ENCODE measurements at regions not wholly inside any gene's neighbourhood (a gene's known extent, or its start where the extent isn't known, plus 50 kb on each side); places are given as distances from the start of the nearest gene placed in this dataset.

DNA sequence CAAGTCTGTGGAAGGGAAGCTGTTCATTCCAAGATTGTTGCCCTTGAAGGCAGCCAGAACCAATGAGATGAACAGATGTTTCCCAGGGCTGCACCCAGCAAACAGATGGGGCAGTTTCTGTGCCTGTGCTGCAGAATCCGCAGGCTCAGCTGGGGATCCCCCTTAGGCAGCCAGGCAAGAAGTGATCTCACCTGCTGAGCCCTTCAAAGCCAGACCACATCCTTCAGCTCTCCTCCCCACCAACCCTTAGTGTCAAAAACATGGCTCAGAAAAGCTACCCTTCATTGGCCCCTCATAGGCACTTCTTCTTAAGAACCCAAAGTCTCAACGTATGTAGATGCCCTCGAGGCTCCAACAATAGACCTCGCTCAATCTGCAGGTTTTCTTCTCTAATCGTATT is 626.7 kb downstream of the CCDC171 start:
- H3K27me3 Mint-ChIP-seq: no peaks in the 10 kb centered on the region
- H3K4me3 Mint-ChIP-seq: no peak overlapping the region
- H3K27ac Mint-ChIP-seq: no peak overlapping the region
- ATAC-seq (replicated peaks) (no peak), DNase-seq (no peak)
- no peaks in the 10 kb centered on the region for H3K4me1 Mint-ChIP-seq (ENCODE audit: low read depth in 2 of 2)
- H3K9me3 Mint-ChIP-seq: peaks cover 0 to 1% of the 10 kb centered on the region in 2 donors
- no peaks in the 10 kb centered on the region for H3K36me3 Mint-ChIP-seq (ENCODE audit: insufficient read depth)

DNA sequence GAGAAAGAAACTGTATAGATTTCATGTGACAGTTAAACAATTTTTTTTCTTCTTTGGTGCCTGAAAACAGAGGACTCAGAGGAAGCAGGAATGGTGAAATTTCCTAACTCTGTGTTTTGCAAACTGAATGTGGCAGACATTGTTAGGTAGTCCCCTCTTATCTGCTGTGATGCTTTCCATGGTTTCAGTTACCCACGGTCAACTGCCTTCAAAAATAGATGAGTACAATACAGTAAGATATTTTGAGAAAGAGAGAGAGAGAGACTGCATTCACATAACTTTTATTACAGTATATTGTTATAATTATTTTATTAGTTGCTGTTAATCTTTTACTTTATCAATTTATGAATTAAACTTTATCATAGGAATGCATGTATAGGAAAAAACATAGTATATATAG is 627.2 kb downstream of the CCDC171 start:
- no peaks in the 10 kb centered on the region for H3K9me3 Mint-ChIP-seq
- H3K27me3 Mint-ChIP-seq: no peaks in the 10 kb centered on the region
- DNase-seq: no peak
- no peaks in the 10 kb centered on the region for H3K36me3 Mint-ChIP-seq (ENCODE audit: insufficient read depth)
- no peaks in the 10 kb centered on the region for H3K4me1 Mint-ChIP-seq (ENCODE audit: low read depth in 2 of 2)
- no peak overlapping the region for H3K4me3 Mint-ChIP-seq
- ATAC-seq (replicated peaks): no peak
- no peak overlapping the region for H3K27ac Mint-ChIP-seq

DNA sequence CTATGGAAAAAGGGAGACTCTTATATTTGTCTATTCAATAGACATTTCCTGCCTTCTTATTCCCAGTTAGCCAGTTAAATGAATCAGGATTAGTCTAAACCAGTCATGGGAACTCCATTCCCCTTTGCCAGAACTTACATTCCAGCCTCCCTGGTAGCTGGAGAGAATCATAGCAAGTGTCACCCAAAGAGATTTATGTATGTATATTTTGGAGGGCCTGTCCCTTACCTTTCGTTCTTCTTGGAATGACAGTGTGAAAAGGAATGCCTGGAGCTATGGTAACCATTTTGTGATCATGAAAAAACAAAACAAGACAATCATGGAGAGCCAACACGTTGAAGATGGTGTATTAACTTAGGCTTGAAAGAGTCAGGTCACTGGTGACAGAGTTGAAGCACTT is 627.7 kb downstream of the CCDC171 start:
- H3K4me3 Mint-ChIP-seq: no peak overlapping the region
- no peaks in the 10 kb centered on the region for H3K9me3 Mint-ChIP-seq
- no peaks in the 10 kb centered on the region for H3K36me3 Mint-ChIP-seq (ENCODE audit: insufficient read depth)
- no peaks in the 10 kb centered on the region for H3K27me3 Mint-ChIP-seq
- ATAC-seq (replicated peaks) (no peak), DNase-seq (no peak)
- no peak overlapping the region for H3K27ac Mint-ChIP-seq
- H3K4me1 Mint-ChIP-seq (ENCODE audit: low read depth in 2 of 2): no peaks in the 10 kb centered on the region

- Mint-ChIP-seq H3K36me3 (ENCODE audit: insufficient read depth) (no peaks in the 10 kb centered on the region), H3K9me3 (peaks cover 0 to 3% of the 10 kb centered on the region in 2 donors), H3K4me1 (ENCODE audit: low read depth in 2 of 2) (no peaks in the 10 kb centered on the region), H3K27me3 (no peaks in the 10 kb centered on the region), H3K4me3 (no peak overlapping the region), H3K27ac (no peak overlapping the region)
- ATAC-seq (replicated peaks): no peak
- DNase-seq: no peak
Measured at GRCh38 chr9:16181539-16181938, 628.7 kb downstream of the CCDC171 start.

- Mint-ChIP-seq H3K27me3 (no peaks in the 10 kb centered on the region), H3K9me3 (peaks cover 0 to 3% of the 10 kb centered on the region in 2 donors), H3K4me1 (ENCODE audit: low read depth in 2 of 2) (no peaks in the 10 kb centered on the region), H3K27ac (no peak overlapping the region), H3K4me3 (no peak overlapping the region), H3K36me3 (ENCODE audit: insufficient read depth) (no peaks in the 10 kb centered on the region)
- DNase-seq (no peak), ATAC-seq (replicated peaks) (no peak)
Measured at GRCh38 chr9:16182784-16183183, 629.9 kb downstream of the CCDC171 start.

DNA sequence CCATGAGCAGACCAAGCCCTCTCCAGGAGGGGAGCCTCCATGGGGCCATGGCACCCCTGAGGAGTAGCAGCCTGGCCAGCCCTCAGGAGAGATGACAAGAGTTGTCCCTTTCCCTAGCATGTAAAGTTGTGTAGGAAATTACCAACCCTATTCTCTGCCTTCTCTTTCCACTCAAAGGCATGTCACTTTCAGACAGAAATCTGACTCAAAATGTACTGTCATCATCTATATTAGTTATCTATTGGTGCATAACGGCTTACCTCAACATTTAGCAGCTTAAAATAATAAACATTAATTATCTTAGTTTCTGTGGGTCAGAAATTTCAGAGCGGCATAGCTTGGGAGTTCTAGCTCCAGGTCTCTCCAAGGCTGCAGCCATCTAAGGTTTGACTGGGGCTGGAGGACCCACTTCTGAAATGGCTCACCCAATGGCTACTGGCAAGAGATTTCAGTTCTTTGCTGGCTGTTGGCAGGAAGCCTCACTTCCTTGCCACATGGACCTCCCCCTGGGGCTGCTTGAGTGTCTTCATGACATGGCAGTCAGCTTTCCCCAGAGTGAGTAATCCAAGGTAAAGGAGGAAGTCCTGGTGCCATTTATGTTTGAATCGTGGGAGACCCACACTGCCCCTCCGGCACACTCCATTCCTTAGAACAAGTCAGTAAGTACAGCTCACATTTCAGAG is 632.3 kb downstream of the CCDC171 start:
- Mint-ChIP-seq H3K4me3 (no peak overlapping the region), H3K9me3 (peaks cover 0 to 3% of the 10 kb centered on the region in 2 donors), H3K36me3 (ENCODE audit: insufficient read depth) (no peaks in the 10 kb centered on the region), H3K27ac (no peak overlapping the region), H3K4me1 (ENCODE audit: low read depth in 2 of 2) (no peaks in the 10 kb centered on the region), H3K27me3 (no peaks in the 10 kb centered on the region)
- DNase-seq: no peak
- ATAC-seq (replicated peaks): no peak

GRCh38 chr9:16191191-16191590 is 638.3 kb downstream of the CCDC171 start:
- Mint-ChIP-seq H3K36me3 (ENCODE audit: insufficient read depth) (no peaks in the 10 kb centered on the region), H3K4me3 (no peak overlapping the region), H3K4me1 (ENCODE audit: low read depth in 2 of 2) (no peaks in the 10 kb centered on the region), H3K27ac (no peak overlapping the region), H3K9me3 (peaks cover 3 to 9% of the 10 kb centered on the region in 2 donors), H3K27me3 (peaks cover 0 to 5% of the 10 kb centered on the region in 2 donors)
- DNase-seq (no peak), ATAC-seq (replicated peaks) (no peak)

GRCh38 chr9:16191691-16192402 is 639.0 kb downstream of the CCDC171 start:
- DNase-seq: no peak
- Mint-ChIP-seq H3K4me1 (ENCODE audit: low read depth in 2 of 2) (no peaks in the 10 kb centered on the region), H3K9me3 (peaks cover 2 to 9% of the 10 kb centered on the region in 2 donors), H3K4me3 (no peak overlapping the region), H3K36me3 (ENCODE audit: insufficient read depth) (no peaks in the 10 kb centered on the region), H3K27me3 (peaks cover 0 to 5% of the 10 kb centered on the region in 2 donors), H3K27ac (no peak overlapping the region)
- ATAC-seq (replicated peaks): no peak

DNA sequence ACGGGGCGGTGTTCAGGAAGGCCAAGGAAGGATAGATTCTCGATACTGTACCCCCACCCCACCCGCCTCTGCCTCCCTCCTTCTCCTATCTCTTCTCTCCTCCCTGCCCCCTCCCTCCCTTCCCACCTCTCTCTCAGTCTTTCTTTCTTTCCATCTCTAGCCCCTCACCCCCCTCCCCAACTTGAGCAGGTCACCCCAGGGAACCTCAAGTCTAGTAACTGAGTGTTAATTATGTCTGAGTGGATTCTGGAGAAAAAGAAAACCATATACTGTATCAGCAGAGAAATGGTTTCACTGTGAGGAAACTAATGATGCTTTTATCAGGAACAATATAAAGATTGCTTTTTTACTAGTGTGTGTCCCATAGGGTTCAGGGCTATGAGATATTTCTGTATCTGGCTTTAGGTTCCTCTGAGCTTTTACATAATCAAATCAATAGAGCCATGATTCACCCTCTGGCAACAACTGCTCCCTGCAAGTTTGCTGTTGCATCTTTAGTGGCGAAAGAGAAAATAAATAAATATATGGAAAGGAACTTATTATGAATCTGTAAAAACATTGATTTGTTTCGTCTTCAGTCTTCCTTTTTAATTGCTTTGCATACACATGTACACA is 639.7 kb downstream of the CCDC171 start:
- no peak overlapping the region for H3K27ac Mint-ChIP-seq
- DNase-seq: no peak

DNA sequence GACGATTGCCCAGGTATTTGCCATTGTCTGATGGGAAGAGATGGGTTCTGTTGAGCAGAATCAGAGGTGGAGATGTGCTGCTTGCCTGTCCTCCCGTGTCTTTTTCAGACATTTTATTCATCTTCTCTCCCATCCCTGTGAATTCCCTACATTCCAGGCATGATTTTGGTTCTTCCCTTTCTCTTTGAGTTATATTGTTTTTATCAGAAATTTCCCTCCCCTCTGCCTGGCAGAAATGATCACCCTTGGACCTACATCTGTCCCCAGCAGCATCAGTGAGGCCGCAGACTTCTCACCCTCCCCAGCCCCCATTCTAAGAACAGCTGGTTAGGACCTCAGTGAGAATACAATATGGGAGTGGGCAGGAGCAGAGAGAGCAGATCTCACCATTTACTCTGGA is 640.2 kb downstream of the CCDC171 start:
- Mint-ChIP-seq H3K36me3 (ENCODE audit: insufficient read depth) (no peaks in the 10 kb centered on the region), H3K27ac (no peak overlapping the region), H3K4me3 (no peak overlapping the region), H3K4me1 (ENCODE audit: low read depth in 2 of 2) (no peaks in the 10 kb centered on the region), H3K9me3 (peaks cover 2 to 16% of the 10 kb centered on the region in 2 donors), H3K27me3 (peaks cover 0 to 5% of the 10 kb centered on the region in 2 donors)
- ATAC-seq (replicated peaks) (no peak), DNase-seq (no peak)

More for the DNA sequence above, 639.7 kb downstream of the CCDC171 start:
- Mint-ChIP-seq H3K36me3 (ENCODE audit: insufficient read depth) (no peaks in the 10 kb centered on the region), H3K4me3 (no peak overlapping the region), H3K27me3 (peaks cover 0 to 5% of the 10 kb centered on the region in 2 donors), H3K9me3 (peaks cover 2 to 10% of the 10 kb centered on the region in 2 donors), H3K4me1 (ENCODE audit: low read depth in 2 of 2) (no peaks in the 10 kb centered on the region)
- no peak for ATAC-seq (replicated peaks)

GRCh38 chr9:16196206-16196605 is 643.4 kb downstream of the CCDC171 start:
- H3K4me1 Mint-ChIP-seq (ENCODE audit: low read depth in 2 of 2): no peaks in the 10 kb centered on the region
- DNase-seq: no peak

GRCh38 chr9:16197578-16198370 is 644.9 kb downstream of the CCDC171 start:
- H3K36me3 Mint-ChIP-seq (ENCODE audit: insufficient read depth): no peaks in the 10 kb centered on the region
- no peak for ATAC-seq (replicated peaks)

More at GRCh38 chr9:16196206-16196605, 643.4 kb downstream of the CCDC171 start:
- H3K27ac Mint-ChIP-seq: no peak overlapping the region
- peaks cover 4 to 21% of the 10 kb centered on the region in 2 donors for H3K9me3 Mint-ChIP-seq
- H3K4me3 Mint-ChIP-seq: no peak overlapping the region
- no peak for ATAC-seq (replicated peaks)
- peaks cover 0 to 5% of the 10 kb centered on the region in 2 donors for H3K27me3 Mint-ChIP-seq
- H3K36me3 Mint-ChIP-seq (ENCODE audit: insufficient read depth): no peaks in the 10 kb centered on the region

DNA sequence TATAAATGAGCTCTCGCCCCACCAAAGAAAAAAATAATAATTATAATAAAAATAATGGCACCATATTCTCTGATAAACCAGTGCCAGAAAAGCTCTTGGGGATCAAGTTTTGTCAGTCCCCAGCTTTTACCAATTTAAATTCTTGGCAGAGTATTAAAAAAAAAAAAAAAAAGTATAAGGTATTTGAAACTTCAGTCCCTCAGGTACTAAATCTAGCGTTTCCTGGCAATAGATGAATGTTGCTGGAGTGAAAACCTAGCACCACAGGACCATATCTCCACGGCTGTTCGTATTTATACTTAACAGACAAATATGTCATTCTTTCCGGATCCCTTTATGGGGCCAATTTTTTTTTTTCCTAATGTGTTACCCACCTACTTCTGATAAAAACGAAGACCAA is 646.2 kb downstream of the CCDC171 start:
- Mint-ChIP-seq H3K27me3 (no peaks in the 10 kb centered on the region), H3K4me1 (ENCODE audit: low read depth in 2 of 2) (no peaks in the 10 kb centered on the region), H3K27ac (no peak overlapping the region), H3K4me3 (no peak overlapping the region), H3K9me3 (peaks cover 2 to 40% of the 10 kb centered on the region in 2 donors), H3K36me3 (ENCODE audit: insufficient read depth) (no peaks in the 10 kb centered on the region)
- DNase-seq: no peak
- no peak for ATAC-seq (replicated peaks)

More at GRCh38 chr9:16197578-16198370, 644.9 kb downstream of the CCDC171 start:
- no peak for DNase-seq
- H3K27ac Mint-ChIP-seq: no peak overlapping the region
- H3K9me3 Mint-ChIP-seq: peaks cover 4 to 37% of the 10 kb centered on the region in 2 donors
- H3K4me3 Mint-ChIP-seq: no peak overlapping the region
- peaks cover 0 to 5% of the 10 kb centered on the region in 2 donors for H3K27me3 Mint-ChIP-seq
- no peaks in the 10 kb centered on the region for H3K4me1 Mint-ChIP-seq (ENCODE audit: low read depth in 2 of 2)
